Omental fat pad (tissue), 3 donors: ENCODE measurements at regions not wholly inside any gene's neighbourhood (a gene's known extent, or its start where the extent isn't known, plus 50 kb on each side); places are given as distances from the start of the nearest gene placed in this dataset.

ENCODE experiments used
- ATAC-seq: fragments of 150-250 bp; one replicate; pipeline ENCODE4 v1.9.1; 2016; ENCODE audit warnings: mild to moderate bottlenecking, moderate library complexity; ENCODE audit not compliant: low FRiP score
- DNase-seq: peaks from one replicate; pipeline ENCODE4 v3.0.0-alpha.2; 2019; ENCODE audit warnings: low spot score
- TF ChIP-seq, protein P1 (sequence below), 3 donors: fragments of 450-650 bp; IDR thresholded peaks; one replicate each; pipeline ENCODE4 v1.5.1; 2016 to 2017; ENCODE audit warnings: antibody characterized with exemption in 3 of 3, mild to moderate bottlenecking in 3 of 3, moderate library complexity in 2 of 3

DNA sequence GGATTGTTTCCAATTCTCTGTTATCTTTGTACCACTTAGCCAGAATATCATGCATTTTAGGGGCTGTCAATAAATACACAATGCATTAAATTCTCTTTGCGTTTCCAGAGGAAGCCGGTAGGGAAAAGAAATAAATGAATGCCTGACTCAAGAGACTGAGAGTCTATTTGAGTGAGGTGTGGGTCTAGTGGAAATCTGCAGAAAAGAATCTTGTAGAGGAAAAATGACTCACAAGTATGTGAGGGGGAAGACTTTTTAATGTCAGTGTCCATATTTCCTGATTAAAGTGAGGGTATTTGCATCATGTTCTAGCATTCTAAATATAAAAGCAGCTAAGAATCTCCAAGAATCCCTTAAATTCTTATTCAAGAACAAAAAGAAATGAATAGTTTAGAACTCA lies 271.1 kb downstream of the PTPRC start:
- peak; percentile 41 for ATAC-seq
- TF ChIP-seq, protein P1, sequence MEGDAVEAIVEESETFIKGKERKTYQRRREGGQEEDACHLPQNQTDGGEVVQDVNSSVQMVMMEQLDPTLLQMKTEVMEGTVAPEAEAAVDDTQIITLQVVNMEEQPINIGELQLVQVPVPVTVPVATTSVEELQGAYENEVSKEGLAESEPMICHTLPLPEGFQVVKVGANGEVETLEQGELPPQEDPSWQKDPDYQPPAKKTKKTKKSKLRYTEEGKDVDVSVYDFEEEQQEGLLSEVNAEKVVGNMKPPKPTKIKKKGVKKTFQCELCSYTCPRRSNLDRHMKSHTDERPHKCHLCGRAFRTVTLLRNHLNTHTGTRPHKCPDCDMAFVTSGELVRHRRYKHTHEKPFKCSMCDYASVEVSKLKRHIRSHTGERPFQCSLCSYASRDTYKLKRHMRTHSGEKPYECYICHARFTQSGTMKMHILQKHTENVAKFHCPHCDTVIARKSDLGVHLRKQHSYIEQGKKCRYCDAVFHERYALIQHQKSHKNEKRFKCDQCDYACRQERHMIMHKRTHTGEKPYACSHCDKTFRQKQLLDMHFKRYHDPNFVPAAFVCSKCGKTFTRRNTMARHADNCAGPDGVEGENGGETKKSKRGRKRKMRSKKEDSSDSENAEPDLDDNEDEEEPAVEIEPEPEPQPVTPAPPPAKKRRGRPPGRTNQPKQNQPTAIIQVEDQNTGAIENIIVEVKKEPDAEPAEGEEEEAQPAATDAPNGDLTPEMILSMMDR (IDR thresholded peaks at IDR 0.05), result no peak
- no peak for DNase-seq

DNA sequence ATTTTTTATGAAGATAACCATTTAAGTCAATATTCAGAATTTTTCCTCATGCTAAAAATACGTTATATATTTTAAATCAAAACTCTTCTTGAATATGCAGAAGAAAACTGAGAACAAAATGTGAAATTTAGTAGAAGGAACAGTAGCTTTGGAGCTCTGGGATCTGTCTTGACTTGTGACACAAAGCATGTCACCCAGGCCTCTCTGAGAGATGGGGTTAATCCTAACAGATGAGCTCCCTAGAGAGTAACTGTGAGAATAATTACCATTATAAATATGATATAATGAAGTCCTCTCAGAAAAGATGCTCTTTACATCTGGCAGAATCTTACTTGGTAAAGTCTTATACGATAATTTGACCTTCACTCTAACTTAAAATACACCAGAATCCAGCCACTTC lies 272.0 kb downstream of the PTPRC start:
- DNase-seq (no peak), ATAC-seq (no peak)
- TF ChIP-seq, protein P1 (IDR thresholded peaks at IDR 0.05), result no peak

DNA sequence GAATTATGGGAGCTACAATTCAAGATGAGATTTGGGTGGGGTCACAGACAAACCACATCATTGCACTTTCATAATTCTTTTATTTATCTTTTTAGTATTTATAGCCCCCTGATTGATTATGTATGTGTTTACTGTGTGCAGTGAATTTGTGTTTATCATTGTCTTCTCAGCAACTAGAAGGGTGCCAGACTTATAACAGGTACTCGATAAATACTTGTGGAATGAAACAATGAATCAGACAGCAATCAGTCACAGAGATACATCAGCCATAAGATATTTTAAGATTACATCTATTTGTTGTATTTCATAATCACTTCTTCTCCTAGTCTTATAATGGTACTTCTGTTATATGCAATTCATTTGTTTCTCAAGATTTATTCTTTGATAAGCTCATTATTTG lies 273.2 kb downstream of the PTPRC start:
- ATAC-seq (no peak), DNase-seq (no peak)
- TF ChIP-seq, protein P1 (IDR thresholded peaks at IDR 0.05), result no peak

DNA sequence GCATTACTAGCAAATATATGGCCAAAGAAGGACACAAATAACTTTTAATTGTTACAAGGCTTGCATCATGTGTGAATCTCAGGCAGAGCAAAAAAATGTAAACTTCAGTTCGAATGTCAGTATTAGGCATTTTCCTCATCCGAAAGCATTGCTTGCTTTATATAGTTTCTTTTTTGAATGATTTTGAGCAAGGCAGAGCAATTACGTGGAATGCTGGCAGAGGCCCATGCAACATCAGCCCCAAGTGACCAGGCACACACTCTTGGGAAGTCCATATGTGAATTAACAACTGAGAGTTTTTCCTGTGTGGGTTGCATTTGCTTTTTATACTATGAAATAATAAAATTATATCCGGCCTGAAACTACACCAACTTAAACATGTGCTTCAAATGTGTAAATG lies 274.8 kb downstream of the PTPRC start:
- no peak for DNase-seq
- TF ChIP-seq, protein P1 (IDR thresholded peaks at IDR 0.05), result no peak
- ATAC-seq, result no peak

DNA sequence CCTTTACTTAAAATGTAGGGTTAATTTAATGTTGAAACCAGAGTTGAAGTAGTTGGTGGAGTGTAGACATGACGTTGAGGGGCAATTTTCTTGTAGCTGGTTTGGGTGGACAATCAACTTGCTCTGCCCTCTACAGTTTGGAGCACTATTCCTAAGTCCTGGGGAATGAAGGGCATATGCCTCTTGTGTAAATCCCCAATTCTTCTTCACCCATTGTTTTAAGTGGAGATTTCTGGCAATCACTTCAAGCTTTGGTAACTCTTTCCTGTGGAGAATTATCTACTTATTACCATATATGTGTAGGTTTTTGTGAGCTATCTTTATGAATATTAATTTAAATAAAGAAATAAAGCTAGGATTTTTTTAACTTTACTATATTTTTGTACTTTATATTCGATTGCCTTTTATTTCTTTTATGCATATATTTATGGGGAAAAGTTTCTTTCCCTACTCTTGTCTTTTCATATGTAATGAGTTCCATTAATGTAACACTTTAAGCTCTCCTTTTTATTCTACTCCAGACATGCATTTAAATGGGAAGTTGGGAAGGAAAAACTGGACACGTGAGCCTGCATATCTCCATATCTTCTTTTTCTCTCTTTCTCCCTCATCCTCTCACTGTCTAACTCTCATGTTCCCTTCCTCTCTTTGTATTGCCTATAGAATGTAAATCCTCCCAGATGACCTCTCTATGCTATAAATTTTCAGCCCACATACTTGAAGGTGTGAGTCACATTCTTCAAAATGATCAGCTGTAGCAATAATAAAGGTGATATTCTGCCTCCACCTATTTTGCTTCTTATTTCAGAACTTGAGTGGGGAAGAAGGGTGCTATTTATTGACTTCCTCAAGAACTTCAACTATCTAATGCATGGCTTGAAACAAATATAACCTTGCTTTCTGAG lies 276.7 kb downstream of the PTPRC start:
- DNase-seq, result no peak
- TF ChIP-seq, protein P1 (IDR thresholded peaks at IDR 0.05), result no peak
- ATAC-seq, result no peak

DNA sequence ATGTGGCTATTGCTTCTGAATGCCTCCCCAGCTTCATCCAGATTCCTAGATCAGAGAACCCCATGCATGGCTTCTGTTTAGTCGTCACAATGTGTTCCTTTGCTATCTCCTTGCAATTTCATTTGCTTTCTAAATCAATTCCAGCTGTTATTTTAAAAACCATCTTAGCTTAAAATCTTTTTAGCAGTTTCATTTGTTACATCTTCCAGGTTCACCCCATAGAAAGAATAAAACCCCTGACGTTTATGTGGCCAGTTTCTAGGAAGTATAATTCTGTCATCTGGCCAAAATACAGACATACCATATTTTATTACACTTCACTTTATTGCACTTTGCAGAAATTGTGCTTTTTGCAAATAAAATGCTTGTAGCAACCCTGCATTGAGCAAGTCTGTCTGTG lies 278.4 kb downstream of the PTPRC start:
- ATAC-seq (no peak), DNase-seq (no peak)
- TF ChIP-seq, protein P1 (IDR thresholded peaks at IDR 0.05), result no peak

DNA sequence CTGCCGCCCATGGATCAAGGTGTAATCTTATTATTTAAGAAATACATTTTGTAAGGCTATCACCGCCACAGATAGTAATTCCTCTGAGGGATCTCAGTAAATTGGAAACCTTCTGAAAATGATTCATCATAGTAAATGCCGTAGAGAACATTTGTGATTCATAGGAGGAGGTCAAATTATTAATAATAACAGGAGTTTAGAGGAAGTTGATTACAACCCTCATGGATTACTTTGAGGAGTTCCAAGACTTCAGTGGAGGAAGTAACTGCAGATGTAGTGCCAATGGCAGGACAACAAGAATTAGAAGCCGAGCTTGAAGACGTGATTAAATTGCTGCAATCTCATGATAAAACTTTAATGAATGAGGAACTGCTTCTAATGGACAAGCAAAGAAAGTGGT lies 280.1 kb downstream of the PTPRC start:
- TF ChIP-seq, protein P1 (IDR thresholded peaks at IDR 0.05), result no peak
- ATAC-seq (no peak), DNase-seq (no peak)
